Astrocyte of the hippocampus (primary cell): ENCODE measurements at regions not wholly inside any gene's neighbourhood (a gene's known extent, or its start where the extent isn't known, plus 50 kb on each side); places are given as distances from the start of the nearest gene placed in this dataset.

ENCODE experiments used
- DNase-seq: peaks from one replicate; pipeline ENCODE4 v3.0.0; 2011; ENCODE audit warnings: low read depth, low spot score

- DNase-seq: no peak
Observed at GRCh38 chr17:79370126-79370525, 240.7 kb downstream of the RBFOX3 start.

DNA sequence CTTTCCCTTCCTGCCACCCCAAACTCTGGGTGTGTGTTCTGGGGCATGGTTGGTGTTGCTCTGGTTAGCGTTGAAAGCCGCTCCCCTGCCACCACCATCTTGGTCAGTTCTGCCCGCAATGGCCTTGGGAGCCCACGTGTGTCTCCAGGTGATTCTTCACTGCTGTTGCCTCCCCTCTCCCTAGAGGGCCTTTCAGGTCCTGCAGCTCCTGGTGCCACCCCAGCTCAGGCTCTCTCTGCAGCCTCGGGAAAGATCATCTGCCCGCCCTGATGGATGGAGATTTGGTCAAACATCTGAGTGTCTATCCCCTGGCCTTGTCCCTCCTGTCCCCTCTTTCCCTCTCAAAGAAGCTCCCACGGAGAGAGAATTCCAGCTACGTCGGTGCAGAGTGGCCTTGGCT lies 241.3 kb downstream of the RBFOX3 start:
- no peak for DNase-seq

DNA sequence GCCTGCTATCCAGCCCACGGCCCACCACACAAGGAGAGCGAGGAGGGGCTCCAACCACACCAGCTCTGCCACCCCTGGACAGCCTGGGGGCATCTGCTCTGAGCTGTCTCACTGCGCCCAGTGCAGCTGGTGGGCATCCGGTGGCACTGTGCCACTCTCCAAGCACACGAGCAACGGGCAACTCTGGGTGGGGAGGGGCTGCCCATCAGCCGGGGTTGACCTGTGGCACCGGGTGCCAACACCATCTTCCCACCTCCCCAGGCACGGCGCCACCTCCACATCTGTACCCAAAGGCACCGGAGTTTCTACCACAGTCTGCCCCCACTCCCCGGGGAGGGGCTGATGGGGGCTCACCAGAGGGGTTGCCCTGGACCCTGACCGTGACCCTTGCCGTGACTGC lies 241.8 kb downstream of the RBFOX3 start:
- DNase-seq: no peak

- DNase-seq: no peak
Observed at GRCh38 chr17:79368521-79368920, 242.3 kb downstream of the RBFOX3 start.

DNA sequence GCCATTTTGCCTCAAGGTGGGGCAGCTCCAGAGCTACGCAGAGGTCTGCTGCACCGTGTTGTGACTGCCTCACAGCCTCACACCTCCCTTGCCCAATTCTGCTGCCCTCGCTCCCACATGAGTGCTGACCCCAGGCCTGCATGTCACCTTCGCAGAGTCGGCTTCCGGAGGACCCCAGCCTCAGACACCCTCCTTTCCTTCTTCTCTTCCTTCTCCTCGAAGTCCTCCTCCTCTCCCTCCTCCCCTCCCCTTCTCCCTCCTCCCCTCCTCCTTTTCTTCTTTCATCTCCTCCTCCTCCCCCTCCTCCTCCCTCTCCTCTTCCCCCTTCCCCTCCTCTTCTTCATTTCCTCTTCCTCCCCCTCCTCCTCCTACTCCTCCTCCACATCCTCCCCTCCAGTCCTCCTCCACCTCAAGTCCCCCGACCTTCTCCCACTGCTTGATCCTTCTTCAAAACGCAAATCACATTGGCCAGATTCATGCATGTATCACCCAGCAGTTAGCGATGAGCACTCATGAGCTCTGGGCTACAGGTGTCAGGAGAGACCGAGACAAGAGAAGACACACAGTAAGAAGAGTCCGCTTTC lies 243.8 kb downstream of the RBFOX3 start:
- DNase-seq: no peak

- DNase-seq: no peak
Observed at GRCh38 chr17:79365836-79366770, 244.7 kb downstream of the RBFOX3 start.

DNA sequence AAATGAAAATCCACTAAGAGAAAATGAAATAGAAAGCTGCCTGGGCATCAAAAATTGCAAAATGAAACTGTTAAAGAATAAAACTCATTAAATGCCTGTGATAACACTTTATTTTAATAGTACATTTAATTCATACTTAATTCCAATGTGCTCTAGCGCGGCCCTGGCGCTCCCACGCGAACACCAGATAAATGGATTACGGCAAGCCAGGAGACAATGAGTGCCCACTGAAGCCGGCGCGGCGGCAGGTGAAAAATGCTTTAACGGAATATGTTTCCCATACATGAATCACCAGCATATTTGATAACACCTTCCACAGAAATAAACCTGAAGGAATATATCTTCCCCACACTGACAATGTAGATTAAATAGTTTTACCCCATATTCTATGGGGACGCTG lies 245.5 kb downstream of the RBFOX3 start:
- DNase-seq: no peak

- no peak for DNase-seq
Observed at GRCh38 chr17:79364315-79365094, 246.3 kb downstream of the RBFOX3 start.

GRCh38 chr17:79363552-79364275 lies 247.1 kb downstream of the RBFOX3 start:
- no peak for DNase-seq

DNA sequence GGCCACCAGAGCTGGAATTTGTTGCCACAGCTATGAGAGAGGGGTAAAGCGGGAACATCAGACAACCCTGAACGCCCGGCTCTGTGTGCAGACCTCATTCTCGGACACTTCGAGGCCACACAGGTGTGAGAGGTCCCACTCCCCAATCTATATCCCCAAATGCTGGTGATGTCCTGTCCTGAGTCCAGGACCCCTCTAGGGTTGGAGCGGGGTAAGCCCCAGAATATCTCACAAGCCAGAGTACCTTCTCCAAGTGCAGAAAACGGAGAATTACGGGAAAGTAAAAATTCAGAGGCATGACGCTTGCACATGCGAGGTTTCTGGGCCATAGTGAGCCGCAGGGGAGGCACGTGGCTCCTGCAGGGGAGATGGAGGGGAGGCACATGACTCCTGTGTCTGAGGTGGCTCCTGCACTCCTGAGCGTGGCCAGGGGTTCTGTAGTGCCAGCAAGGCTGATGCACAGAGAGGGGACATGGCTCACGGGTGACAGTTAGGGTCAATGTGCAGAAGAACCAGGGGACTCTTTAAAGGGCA lies 248.0 kb downstream of the RBFOX3 start:
- no peak for DNase-seq

DNA sequence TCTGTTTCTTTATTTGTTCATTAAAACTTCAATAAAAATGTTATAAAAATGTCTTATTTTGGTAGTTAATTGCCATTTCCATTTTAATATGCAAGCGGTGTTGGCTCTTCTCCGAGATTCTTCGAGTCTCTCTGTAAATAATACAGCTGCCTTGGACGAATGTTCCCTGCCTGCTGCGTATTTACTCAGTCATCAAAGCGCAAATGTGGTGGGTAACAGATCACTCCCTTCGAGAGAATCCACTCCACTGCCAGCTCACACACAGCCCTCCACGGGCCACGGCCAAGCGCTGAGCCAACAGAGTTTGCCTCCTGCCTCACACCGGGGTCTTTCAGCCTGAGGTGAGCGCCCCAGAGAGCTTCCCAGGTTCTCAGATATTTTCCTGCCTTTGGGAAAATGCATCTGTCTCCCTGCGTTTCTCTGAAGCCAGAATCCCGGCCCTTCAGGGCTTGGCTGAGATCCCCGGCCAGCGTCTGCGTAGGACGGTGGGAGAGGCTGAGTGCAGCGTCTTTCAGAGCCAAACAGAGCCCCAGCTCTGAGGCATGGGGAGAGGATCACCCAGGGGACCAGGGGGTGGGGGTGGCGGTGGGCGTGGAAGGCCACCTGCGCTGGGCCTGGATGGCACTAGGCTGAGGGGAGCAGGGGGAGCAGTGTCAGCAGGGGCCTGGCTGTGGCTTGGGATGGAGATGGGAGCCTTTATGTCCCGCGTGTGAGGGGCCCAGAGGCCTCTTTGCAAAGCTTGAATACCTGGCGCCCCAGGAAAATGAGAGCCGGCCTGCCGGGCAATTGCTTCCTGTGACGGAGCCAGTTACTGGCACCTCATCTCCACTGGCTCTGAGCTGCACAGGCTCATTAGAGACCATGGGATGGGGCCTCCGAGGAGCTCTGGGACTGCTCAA lies 248.7 kb downstream of the RBFOX3 start:
- no peak for DNase-seq

DNA sequence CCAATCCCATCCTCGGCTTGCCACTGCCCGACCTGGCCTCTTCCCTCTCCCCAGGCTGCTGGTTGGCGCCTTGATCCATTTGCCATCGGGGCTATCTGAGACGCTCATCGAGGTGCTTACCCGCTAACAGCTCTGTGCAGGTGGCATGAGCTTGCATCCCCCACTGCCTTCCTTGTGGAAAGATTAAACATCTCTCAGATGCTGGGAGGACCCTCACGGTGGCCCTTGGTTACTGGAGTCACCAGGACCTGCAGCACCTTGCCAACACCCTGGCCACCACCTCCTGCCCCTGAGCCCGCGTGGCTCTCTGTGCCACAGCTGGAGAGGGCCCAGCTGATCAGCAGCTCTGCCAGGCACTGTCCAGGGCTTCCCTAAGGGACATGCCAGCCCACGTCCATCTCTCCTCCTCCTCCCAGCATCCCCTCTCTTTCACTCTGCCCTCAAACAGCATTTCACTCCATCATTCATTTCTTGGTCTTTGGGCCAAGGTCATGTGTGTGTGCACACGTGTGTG lies 249.6 kb downstream of the RBFOX3 start:
- no peak for DNase-seq

GRCh38 chr17:79360196-79360595 lies 250.7 kb downstream of the RBFOX3 start:
- DNase-seq: no peak

- no peak for DNase-seq
Observed at GRCh38 chr17:79356839-79357447, 253.9 kb downstream of the RBFOX3 start.

GRCh38 chr17:79355165-79355564 lies 255.7 kb downstream of the RBFOX3 start:
- DNase-seq: no peak

DNA sequence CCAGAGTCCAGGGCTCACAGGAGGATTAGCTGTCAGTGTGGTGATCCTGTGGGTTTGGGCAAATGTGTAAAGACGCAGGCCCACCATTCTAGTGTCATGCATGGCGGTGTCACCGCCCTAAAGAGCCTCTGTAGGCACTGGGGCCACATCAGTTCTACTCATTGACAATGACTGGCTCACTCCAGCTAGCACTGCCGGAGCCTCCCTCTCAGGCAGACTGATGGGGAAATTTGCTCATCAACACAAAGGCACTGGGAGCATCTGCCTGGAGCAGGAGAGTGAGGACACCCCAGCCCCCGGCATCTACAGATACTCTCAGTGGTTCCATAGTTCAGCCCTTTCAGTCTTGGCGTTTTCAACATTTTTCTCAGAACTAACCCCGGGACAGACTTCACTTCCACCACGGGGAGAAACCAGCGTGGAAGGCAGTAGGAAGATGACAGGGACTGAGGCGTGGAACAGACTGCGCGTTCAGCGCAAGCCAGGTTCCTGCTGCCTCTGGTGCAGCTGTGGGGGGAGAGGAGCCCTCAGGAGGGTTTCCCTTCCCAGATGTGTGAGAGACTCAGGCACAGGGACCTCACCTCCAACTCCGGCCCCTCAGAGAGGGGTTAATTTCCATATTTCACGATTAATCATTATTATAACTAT lies 256.6 kb downstream of the RBFOX3 start:
- DNase-seq: no peak

- DNase-seq: no peak
Observed at GRCh38 chr17:79353548-79353947, 257.3 kb downstream of the RBFOX3 start.

GRCh38 chr17:79353016-79353415 lies 257.8 kb downstream of the RBFOX3 start:
- DNase-seq: no peak

DNA sequence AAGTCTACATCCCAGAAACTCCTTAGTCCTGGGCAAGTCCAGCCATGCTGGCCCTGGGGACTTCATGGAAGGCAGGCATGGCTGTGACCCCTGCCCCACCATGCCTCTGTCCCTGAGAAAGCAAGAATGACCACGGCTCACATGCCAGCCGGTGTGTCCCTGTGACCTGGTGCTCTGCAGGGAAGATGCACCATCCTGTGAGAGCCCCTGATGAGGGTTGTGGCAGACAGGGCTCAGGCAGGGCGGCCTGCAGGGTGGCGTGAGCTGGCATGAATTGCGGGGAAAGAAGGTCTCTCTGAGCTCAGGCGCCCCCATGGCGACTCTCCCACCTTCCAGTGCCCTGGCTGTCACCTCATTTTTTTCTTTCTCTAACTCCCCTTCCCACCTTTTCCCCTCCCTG lies 260.3 kb downstream of the RBFOX3 start:
- no peak for DNase-seq
